ENCODE measurements at regions not wholly inside any gene's neighbourhood (a gene's known extent, or its start where the extent isn't known, plus 50 kb on each side); places are given as distances from the start of the nearest gene placed in this dataset.

DNA sequence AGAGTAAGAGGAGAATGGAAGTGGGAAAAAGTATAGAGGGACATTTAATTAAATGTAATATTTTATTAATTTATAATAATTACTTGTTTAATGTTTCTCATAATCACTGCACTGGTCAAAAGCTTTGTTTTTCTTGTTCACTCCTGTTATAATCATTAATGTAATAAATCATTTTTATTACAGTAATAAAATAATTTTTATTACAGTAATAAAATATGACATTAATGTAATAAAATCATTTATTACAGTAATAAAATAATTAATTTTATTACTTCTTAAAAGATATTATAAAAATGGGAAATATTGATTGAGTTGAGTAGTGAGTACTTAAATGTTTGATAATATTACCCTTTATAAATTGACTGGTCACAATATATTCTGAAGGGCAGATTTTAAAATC lies 181.1 kb upstream of the SOX2 start:
- H3K27ac ChIP-seq (ENCODE audit: low read length), result no peak overlapping the region
- ATAC-seq (no peak), DNase-seq (no peak)
- H2AFZ ChIP-seq (ENCODE audit: low read length), result no peak overlapping the region
- H3K4me3 ChIP-seq (ENCODE audit: low read length), result no peak overlapping the region
- H4K20me1 ChIP-seq (ENCODE audit: low read length), result no peaks in the 10 kb centered on the region
- H3F3A ChIP-seq (ENCODE audit: low read length, unreplicated experiment), result no peaks in the 10 kb centered on the region
- no TSS peak for BruUV-seq (replicated peaks)
- TF ChIP-seq EZH2phosphoT487 (IDR thresholded peaks at IDR 0.05; ENCODE audit: borderline replicate concordance, low read length), result no peak
- TF ChIP-seq, protein P1, sequence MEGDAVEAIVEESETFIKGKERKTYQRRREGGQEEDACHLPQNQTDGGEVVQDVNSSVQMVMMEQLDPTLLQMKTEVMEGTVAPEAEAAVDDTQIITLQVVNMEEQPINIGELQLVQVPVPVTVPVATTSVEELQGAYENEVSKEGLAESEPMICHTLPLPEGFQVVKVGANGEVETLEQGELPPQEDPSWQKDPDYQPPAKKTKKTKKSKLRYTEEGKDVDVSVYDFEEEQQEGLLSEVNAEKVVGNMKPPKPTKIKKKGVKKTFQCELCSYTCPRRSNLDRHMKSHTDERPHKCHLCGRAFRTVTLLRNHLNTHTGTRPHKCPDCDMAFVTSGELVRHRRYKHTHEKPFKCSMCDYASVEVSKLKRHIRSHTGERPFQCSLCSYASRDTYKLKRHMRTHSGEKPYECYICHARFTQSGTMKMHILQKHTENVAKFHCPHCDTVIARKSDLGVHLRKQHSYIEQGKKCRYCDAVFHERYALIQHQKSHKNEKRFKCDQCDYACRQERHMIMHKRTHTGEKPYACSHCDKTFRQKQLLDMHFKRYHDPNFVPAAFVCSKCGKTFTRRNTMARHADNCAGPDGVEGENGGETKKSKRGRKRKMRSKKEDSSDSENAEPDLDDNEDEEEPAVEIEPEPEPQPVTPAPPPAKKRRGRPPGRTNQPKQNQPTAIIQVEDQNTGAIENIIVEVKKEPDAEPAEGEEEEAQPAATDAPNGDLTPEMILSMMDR (conservative IDR thresholded peaks at IDR 0.05; ENCODE audit: low read depth, low read length), result no peak
- no peak for TF ChIP-seq EZH2 (IDR thresholded peaks at IDR 0.05; ENCODE audit: low read length, unreplicated experiment)
- no peaks in the 10 kb centered on the region for H3K4me1 ChIP-seq (ENCODE audit: insufficient read depth, low read length)
- no peaks in the 10 kb centered on the region; the same call in 1 of the 2 replicates for H3K9me3 ChIP-seq (ENCODE audit: low read length)
- intact Hi-C loops (cut with micrococcal nuclease), result no loop called here
- CTCF ChIA-PET, result no interaction called here
- no peaks in the 10 kb centered on the region for H3K9me2 ChIP-seq (replicated peaks; ENCODE audit: low read length)
- peaks cover 38% of the 10 kb centered on the region for H3K27me3 ChIP-seq (ENCODE audit: low read length)
- no peaks in the 10 kb centered on the region for H3K79me2 ChIP-seq (ENCODE audit: low read length)
- H3K36me3 ChIP-seq (ENCODE audit: low read depth, low read length), result no peaks in the 10 kb centered on the region
- POLR2A ChIA-PET (ENCODE audit: unreplicated experiment), result no interaction called here
- no peak overlapping the region for H3K4me2 ChIP-seq (ENCODE audit: low read length)
- no peak overlapping the region for H3K9ac ChIP-seq (ENCODE audit: low read length)

DNA sequence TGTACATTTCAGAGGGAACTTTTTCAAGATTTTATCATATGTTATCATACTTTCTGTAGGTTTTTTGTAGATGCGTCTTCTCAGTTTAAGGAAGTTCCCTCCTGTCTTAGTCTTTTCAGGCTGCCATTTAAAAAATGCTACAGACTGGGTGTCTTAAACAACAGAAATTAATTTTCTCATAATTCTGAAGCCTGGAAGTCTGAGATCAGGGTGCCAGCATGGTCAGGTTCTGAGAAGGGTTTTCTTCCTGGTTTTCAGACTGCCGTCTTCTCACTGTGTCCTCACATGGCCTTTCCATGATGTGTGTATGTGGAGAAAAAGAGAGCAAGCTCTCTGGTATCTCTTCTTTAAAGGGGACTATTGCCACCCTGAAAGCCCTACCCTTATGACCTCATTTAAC lies 189.9 kb upstream of the SOX2 start:
- H3K9ac ChIP-seq (ENCODE audit: low read length), result no peak overlapping the region
- TF ChIP-seq EZH2 (IDR thresholded peaks at IDR 0.05; ENCODE audit: low read length, unreplicated experiment), result no peak
- TF ChIP-seq, protein P1 (conservative IDR thresholded peaks at IDR 0.05; ENCODE audit: low read depth, low read length), result no peak
- TF ChIP-seq EZH2phosphoT487 (IDR thresholded peaks at IDR 0.05; ENCODE audit: borderline replicate concordance, low read length), result no peak
- no peak for ATAC-seq
- no peaks in the 10 kb centered on the region for H3K79me2 ChIP-seq (ENCODE audit: low read length)
- CTCF ChIA-PET, result no interaction called here
- intact Hi-C loops (cut with micrococcal nuclease), result no loop called here
- no peaks in the 10 kb centered on the region for H3K36me3 ChIP-seq (ENCODE audit: low read depth, low read length)
- H3K9me2 ChIP-seq (replicated peaks; ENCODE audit: low read length), result no peaks in the 10 kb centered on the region
- H3K4me3 ChIP-seq (ENCODE audit: low read length), result no peak overlapping the region
- POLR2A ChIA-PET (ENCODE audit: unreplicated experiment), result no interaction called here
- no peaks in the 10 kb centered on the region for H3K9me3 ChIP-seq (ENCODE audit: low read length)
- H2AFZ ChIP-seq (ENCODE audit: low read length), result no peak overlapping the region
- no TSS peak for BruUV-seq (replicated peaks)
- H3K4me2 ChIP-seq (ENCODE audit: low read length), result no peak overlapping the region
- no peaks in the 10 kb centered on the region for H3K4me1 ChIP-seq (ENCODE audit: insufficient read depth, low read length)
- no peak overlapping the region for H3K27ac ChIP-seq (ENCODE audit: low read length)
- H3K27me3 ChIP-seq (ENCODE audit: low read length), result 0 out of 2 replicates have a peak, but pooled peaks cover 13% of the 10 kb centered on the region
- DNase-seq, result no peak
- H4K20me1 ChIP-seq (ENCODE audit: low read length), result no peaks in the 10 kb centered on the region
- no peaks in the 10 kb centered on the region for H3F3A ChIP-seq (ENCODE audit: low read length, unreplicated experiment)

DNA sequence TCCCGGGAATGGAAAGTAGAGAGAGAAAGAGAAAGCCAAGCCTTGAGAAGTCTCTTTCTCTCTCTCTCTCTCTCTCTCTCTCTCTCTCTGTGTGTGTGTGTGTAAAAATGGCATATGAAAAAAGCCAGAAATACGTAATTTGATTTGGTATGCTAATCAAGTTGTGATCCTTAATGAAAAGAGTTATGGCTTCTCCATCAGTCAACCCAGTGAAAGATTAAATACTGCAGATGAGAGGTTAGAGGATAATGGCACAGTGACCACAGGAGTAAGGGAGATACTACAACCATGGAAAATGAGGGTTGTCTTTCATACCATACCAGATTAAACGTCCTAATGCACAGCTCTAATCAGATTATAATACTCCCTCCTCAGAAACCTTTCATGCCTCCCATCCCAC lies 193.5 kb upstream of the SOX2 start:
- ChIA-PET CTCF (no interaction called here), POLR2A (ENCODE audit: unreplicated experiment) (no interaction called here)
- DNase-seq (no peak), ATAC-seq (no peak)
- Histone ChIP-seq H3K4me1 (ENCODE audit: insufficient read depth, low read length) (no peaks in the 10 kb centered on the region), H3K4me2 (ENCODE audit: low read length) (no peak overlapping the region), H3K36me3 (ENCODE audit: low read depth, low read length) (no peaks in the 10 kb centered on the region), H3K79me2 (ENCODE audit: low read length) (no peaks in the 10 kb centered on the region), H3K9me2 (replicated peaks; ENCODE audit: low read length) (no peaks in the 10 kb centered on the region), H3F3A (ENCODE audit: low read length, unreplicated experiment) (no peaks in the 10 kb centered on the region), H4K20me1 (ENCODE audit: low read length) (no peaks in the 10 kb centered on the region), H3K27ac (ENCODE audit: low read length) (no peak overlapping the region), H3K27me3 (ENCODE audit: low read length) (0 out of 2 replicates have a peak, but pooled peaks cover 3% of the 10 kb centered on the region), H3K9me3 (ENCODE audit: low read length) (no peaks in the 10 kb centered on the region), H3K9ac (ENCODE audit: low read length) (no peak overlapping the region), H3K4me3 (ENCODE audit: low read length) (no peak overlapping the region), H2AFZ (ENCODE audit: low read length) (no peak overlapping the region)
- BruUV-seq (replicated peaks), result no TSS peak
- intact Hi-C loops (cut with micrococcal nuclease), result no loop called here
- TF ChIP-seq EZH2phosphoT487 (IDR thresholded peaks at IDR 0.05; ENCODE audit: borderline replicate concordance, low read length) (no peak), EZH2 (IDR thresholded peaks at IDR 0.05; ENCODE audit: low read length, unreplicated experiment) (no peak)
- TF ChIP-seq, protein P1 (conservative IDR thresholded peaks at IDR 0.05; ENCODE audit: low read depth, low read length), result no peak
